Endothelial cell (in vitro differentiated cells): ENCODE measurements at regions not wholly inside any gene's neighbourhood (a gene's known extent, or its start where the extent isn't known, plus 50 kb on each side); places are given as distances from the start of the nearest gene placed in this dataset.

Source experiments
- DNase-seq: peaks from one replicate; pipeline ENCODE4 v3.0.0; 2021; ENCODE audit warnings: low spot score
- H3K27ac Mint-ChIP-seq: one replicate; pipeline ENCODE4 v1.8.0; 2021; ENCODE audit warnings: mixed read lengths, inconsistent platforms; ENCODE audit not compliant: unreplicated experiment
- H3K27me3 Mint-ChIP-seq: one replicate; pipeline ENCODE4 v1.8.0; 2021; ENCODE audit warnings: mild to moderate bottlenecking, moderate library complexity, mixed read lengths, inconsistent platforms; ENCODE audit not compliant: unreplicated experiment
- H3K36me3 Mint-ChIP-seq: one replicate; pipeline ENCODE4 v1.8.0; 2021; ENCODE audit warnings: mild to moderate bottlenecking, low read depth, mixed read lengths, inconsistent platforms; ENCODE audit not compliant: unreplicated experiment
- H3K4me1 Mint-ChIP-seq: one replicate; pipeline ENCODE4 v1.8.0; 2021; ENCODE audit warnings: mild to moderate bottlenecking, mixed read lengths, inconsistent platforms; ENCODE audit not compliant: unreplicated experiment
- H3K4me3 Mint-ChIP-seq: one replicate; pipeline ENCODE4 v1.8.0; 2021; ENCODE audit warnings: mild to moderate bottlenecking, mixed read lengths, inconsistent platforms; ENCODE audit not compliant: unreplicated experiment
- H3K9me3 Mint-ChIP-seq: one replicate; pipeline ENCODE4 v1.8.0; 2021; ENCODE audit warnings: mixed read lengths, inconsistent platforms; ENCODE audit not compliant: unreplicated experiment
- CTCF ChIP-seq: fragments of 200-600 bp; sonication (generic); IDR thresholded peaks from one replicate; pipeline ENCODE4 v1.5.0; 2021; ENCODE audit warnings: antibody characterized with exemption; ENCODE audit not compliant: unreplicated experiment

- Mint-ChIP-seq H3K9me3 (no peaks in the 10 kb centered on the region), H3K27me3 (no peaks in the 10 kb centered on the region), H3K27ac (no peak overlapping the region), H3K4me3 (no peak overlapping the region), H3K4me1 (no peaks in the 10 kb centered on the region), H3K36me3 (no peaks in the 10 kb centered on the region)
- no peak for TF ChIP-seq CTCF
- DNase-seq, result no peak
These were observed 210.4 kb upstream of the GALNTL6 start for GRCh38 chr4:171602638-171603355.

- Mint-ChIP-seq H3K27me3 (no peaks in the 10 kb centered on the region), H3K27ac (no peak overlapping the region), H3K36me3 (no peaks in the 10 kb centered on the region), H3K9me3 (no peaks in the 10 kb centered on the region), H3K4me3 (no peak overlapping the region), H3K4me1 (no peaks in the 10 kb centered on the region)
- DNase-seq, result no peak
- no peak for TF ChIP-seq CTCF
These were observed 212.1 kb upstream of the GALNTL6 start for GRCh38 chr4:171601091-171601490.

- no peaks in the 10 kb centered on the region for H3K27me3 Mint-ChIP-seq
- H3K27ac Mint-ChIP-seq, result no peak overlapping the region
- H3K36me3 Mint-ChIP-seq, result no peaks in the 10 kb centered on the region
- H3K9me3 Mint-ChIP-seq, result no peaks in the 10 kb centered on the region
- H3K4me3 Mint-ChIP-seq, result no peak overlapping the region
- no peak for TF ChIP-seq CTCF
- DNase-seq, result no peak
- no peaks in the 10 kb centered on the region for H3K4me1 Mint-ChIP-seq
These were observed 213.6 kb upstream of the GALNTL6 start for GRCh38 chr4:171599628-171600027.

- Mint-ChIP-seq H3K4me1 (no peaks in the 10 kb centered on the region), H3K9me3 (no peaks in the 10 kb centered on the region), H3K4me3 (no peak overlapping the region), H3K27me3 (no peaks in the 10 kb centered on the region), H3K27ac (no peak overlapping the region), H3K36me3 (no peaks in the 10 kb centered on the region)
- no peak for DNase-seq
- no peak for TF ChIP-seq CTCF
These were observed 218.9 kb upstream of the GALNTL6 start for GRCh38 chr4:171594293-171594692.

GRCh38 chr4:171590716-171591115 is 222.5 kb upstream of the GALNTL6 start:
- H3K27me3 Mint-ChIP-seq, result no peaks in the 10 kb centered on the region
- DNase-seq, result no peak
- no peak overlapping the region for H3K27ac Mint-ChIP-seq
- H3K4me1 Mint-ChIP-seq, result no peaks in the 10 kb centered on the region
- H3K4me3 Mint-ChIP-seq, result no peak overlapping the region
- no peak for TF ChIP-seq CTCF
- no peaks in the 10 kb centered on the region for H3K36me3 Mint-ChIP-seq
- H3K9me3 Mint-ChIP-seq, result no peaks in the 10 kb centered on the region
